GM19438 (cell line): ENCODE measurements at regions not wholly inside any gene's neighbourhood (a gene's known extent, or its start where the extent isn't known, plus 50 kb on each side); places are given as distances from the start of the nearest gene placed in this dataset.
"Not testable (repeated sequence)": the region's sequence is repeated elsewhere in the genome, so short reads cannot be mapped to it uniquely, and the experiment has no call there.

Experiments
- ATAC-seq: cut with Tn5 transposase; IDR thresholded peaks from one replicate; pipeline ENCODE4 v1.9.1; 2021; ENCODE audit warnings: low read depth; ENCODE audit not compliant: unreplicated experiment

DNA sequence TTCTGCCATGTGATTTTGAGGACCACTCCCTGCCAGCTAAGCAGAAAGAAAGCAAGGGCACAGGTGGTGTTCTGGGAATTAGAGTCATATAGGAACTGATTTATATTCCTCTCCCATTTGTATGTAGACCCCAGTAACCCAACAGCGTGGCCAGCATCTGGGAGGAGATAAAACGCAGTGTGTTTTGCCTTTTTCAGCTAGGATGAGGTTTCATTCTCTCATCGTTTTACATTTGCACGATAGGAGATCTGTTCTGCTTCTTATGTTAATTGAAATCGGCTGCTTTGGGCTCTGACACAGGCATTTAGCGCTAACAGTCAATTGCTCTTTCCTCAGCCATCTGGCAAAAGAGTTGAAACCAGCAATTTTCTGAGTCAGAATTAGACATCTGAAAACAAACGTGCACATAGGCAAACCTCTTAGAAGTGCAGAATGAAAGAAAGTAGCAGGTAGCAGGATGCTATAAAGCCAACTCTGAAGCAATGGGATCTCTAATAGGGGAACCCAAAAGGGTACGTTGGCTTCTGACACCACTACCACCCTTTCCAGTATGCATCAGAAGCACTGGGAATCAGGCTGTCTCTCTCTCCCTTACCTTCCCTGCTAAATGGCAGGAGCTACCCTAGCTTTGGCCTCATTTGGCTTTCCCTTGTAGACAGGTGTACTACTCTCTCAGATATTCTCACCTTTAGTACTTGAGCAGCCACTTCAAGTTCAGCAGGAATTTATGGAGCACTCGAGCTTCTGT lies 219.1 kb downstream of the PHLDA1 start:
- ATAC-seq = no peak

DNA sequence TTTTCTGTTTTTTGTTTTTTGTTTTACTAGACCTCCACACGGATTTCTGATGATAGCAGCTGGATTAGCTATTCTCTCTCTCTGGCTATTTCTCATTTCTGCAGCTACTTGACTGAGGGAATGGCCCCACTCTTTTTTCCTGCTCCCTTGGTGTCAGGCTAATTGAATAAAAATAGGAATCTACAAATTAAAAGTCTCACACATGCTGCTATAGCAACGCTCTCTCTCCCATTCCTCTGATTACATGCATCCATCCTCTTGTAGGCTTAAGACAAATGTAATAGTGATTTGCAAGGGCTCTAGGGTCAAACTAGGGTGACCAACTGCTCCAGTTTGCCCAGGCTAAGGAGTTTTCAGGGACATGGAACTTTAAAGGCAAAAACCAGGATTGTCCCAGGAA lies 221.8 kb downstream of the PHLDA1 start:
- ATAC-seq = no peak

GRCh38 chr12:75807494-75807893 lies 224.1 kb downstream of the PHLDA1 start:
- ATAC-seq = no peak

GRCh38 chr12:75805905-75806304 lies 225.7 kb downstream of the PHLDA1 start:
- ATAC-seq = no peak

- ATAC-seq = no peak
These were observed 226.3 kb downstream of the PHLDA1 start for GRCh38 chr12:75805320-75805719.

GRCh38 chr12:75798136-75798926 lies 233.2 kb downstream of the PHLDA1 start:
- ATAC-seq = no peak

GRCh38 chr12:75795125-75795524 lies 236.5 kb downstream of the PHLDA1 start:
- no peak for ATAC-seq

GRCh38 chr12:75792687-75793086 lies 238.9 kb downstream of the PHLDA1 start:
- no peak for ATAC-seq

- ATAC-seq = no peak
These were observed 241.4 kb downstream of the PHLDA1 start for GRCh38 chr12:75790219-75790618.

GRCh38 chr12:75787146-75787545 lies 244.4 kb downstream of the PHLDA1 start:
- ATAC-seq = not testable (repeated sequence)

GRCh38 chr12:75786070-75786469 lies 245.5 kb downstream of the PHLDA1 start:
- ATAC-seq = no peak

DNA sequence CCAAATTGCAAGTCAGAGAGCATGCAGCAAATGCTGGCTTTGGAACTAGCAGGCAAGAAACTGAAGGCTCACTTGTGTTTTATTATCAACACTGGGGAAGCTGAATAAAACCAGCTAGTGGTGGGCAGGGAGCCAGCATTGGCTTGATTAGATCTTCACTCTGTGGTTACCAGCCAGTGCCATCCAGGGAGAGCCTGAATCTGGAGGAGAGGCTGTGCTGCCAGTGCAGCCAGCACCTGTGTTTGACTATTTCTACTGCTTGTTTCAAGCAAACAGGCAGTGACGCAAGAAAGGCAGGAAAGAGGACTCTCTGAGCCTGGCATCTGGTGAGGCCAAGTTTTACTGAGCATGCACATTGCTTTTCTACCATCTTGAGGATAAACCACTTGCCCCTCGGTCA lies 247.0 kb downstream of the PHLDA1 start:
- ATAC-seq = no peak

DNA sequence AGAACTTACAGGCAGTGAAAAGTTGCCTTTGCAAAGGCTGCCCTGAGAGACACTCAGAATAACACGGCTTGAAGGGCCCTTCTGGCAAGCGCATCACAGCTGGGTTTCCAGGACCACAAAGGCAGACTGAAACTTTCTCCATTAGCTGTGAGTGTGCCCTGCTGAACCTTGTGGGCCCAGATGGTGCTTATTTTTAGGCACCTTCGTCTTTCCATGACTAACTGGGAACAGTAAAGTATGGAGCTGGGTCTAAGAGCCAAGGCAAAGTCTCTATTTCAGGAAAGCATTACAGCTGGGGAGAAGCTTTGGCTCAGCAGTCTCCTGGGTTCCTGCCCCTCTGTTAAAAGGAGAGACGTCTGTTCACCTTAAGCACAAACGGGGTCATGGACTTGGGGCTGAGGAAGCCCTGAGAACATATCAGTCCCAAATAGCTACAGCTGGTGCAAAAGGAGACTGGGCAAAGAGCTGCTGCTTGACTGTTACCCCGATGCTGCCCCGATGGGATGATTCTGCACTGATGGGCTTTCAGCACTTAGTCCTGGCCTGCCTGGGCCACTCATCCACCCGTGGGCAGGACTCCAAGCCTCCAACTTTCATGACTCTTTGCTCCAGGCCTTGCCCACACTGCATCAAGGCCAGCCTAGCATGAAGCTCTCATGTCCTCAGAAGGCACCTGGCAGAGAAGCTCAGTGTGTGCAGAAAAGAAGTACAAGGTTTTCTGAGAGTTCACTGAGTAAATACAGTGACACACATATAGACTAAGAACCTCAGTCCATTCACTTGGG lies 248.3 kb downstream of the PHLDA1 start:
- ATAC-seq = no peak

GRCh38 chr12:75782069-75782581 lies 249.5 kb downstream of the PHLDA1 start:
- ATAC-seq = no peak

DNA sequence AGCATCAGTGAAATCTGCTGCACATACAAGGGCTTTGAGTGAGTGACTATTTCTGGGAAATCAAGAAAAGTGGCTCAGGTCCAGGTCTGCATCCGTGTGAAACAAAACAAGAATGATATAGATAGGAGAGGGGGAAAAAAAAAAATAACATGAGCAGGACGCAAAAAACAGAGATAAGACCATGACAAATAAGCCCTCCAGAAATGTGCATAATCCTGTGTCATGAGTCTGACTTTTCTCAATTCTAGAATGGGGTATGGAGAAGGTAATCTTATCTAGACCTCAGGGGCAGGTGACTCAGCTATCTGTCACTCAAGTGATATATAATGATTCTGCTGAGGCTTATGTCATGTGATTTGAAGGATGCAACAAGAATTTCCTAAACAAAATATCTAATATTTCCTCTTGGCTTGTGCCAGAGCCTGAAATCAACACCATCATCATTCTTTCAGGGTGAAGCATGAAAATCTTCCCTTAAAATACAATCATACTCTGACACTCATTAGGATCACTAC lies 250.0 kb downstream of the PHLDA1 start:
- ATAC-seq = no peak

- no peak for ATAC-seq
These were observed 251.6 kb downstream of the PHLDA1 start for GRCh38 chr12:75779891-75780496.

- ATAC-seq = no peak
These were observed 257.1 kb downstream of the PHLDA1 start for GRCh38 chr12:75774261-75775052.

- ATAC-seq = no peak
These were observed 258.2 kb downstream of the PHLDA1 start for GRCh38 chr12:75773377-75773776.

- no peak for ATAC-seq
These were observed 259.6 kb upstream of the KRR1 start for GRCh38 chr12:75771023-75771422.

DNA sequence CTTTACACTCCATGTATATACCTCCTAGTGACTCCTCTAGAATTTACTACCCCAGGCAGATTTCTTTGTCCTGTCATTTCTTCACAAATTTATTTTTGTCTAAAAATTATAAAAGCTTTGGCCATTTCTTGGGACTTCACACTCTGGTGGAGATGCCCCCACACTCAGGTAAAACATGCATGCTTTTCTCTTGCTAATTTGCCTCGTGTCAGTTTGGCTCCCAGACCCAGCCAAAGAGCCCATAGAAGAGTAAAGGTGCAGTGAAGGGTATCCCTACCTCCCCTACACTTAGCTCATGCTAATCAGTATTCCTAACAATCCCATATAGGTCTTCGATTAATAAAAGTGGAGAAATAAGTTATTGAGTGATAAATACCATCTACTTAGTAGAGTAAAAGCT lies 256.5 kb upstream of the KRR1 start:
- no peak for ATAC-seq
